ENCODE measurements at regions not wholly inside any gene's neighbourhood (a gene's known extent, or its start where the extent isn't known, plus 50 kb on each side); places are given as distances from the start of the nearest gene placed in this dataset.

DNA sequence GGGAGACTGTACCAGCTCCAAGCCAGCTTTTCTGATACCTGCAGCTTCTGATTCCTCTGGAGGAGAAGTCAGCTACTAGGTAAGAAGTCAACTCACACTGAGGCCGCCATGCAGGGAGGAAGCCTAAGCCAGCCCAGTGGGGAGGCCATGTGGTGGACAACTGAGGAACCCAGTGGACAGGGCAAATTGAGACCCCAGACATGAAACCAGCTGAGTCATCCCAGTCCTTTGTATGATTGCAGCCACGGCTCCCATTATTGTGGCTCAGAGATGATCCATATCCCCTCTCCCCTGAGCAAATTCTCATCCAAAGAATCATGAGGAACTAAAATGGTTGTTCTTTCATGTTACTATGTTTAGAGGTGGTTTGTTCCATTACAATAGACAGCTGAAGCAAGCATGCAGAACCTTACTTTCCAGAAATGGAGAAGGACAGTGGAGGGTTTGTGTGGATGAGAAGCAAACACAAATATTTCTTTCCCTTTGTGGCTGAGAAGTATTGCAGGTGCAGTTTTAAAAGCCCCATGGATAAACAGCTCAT, 1147.3 kb upstream of the TMEM132C start:
- TF ChIP-seq, protein P1, sequence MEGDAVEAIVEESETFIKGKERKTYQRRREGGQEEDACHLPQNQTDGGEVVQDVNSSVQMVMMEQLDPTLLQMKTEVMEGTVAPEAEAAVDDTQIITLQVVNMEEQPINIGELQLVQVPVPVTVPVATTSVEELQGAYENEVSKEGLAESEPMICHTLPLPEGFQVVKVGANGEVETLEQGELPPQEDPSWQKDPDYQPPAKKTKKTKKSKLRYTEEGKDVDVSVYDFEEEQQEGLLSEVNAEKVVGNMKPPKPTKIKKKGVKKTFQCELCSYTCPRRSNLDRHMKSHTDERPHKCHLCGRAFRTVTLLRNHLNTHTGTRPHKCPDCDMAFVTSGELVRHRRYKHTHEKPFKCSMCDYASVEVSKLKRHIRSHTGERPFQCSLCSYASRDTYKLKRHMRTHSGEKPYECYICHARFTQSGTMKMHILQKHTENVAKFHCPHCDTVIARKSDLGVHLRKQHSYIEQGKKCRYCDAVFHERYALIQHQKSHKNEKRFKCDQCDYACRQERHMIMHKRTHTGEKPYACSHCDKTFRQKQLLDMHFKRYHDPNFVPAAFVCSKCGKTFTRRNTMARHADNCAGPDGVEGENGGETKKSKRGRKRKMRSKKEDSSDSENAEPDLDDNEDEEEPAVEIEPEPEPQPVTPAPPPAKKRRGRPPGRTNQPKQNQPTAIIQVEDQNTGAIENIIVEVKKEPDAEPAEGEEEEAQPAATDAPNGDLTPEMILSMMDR (IDR thresholded peaks at IDR 0.05; ENCODE audit: extremely low read depth in 1 of 2, insufficient read depth in 1 of 2, low read depth in 1 of 2, low read length in 2 of 2), result no peak
- TF ChIP-seq JUN (IDR thresholded peaks at IDR 0.05; ENCODE audit: borderline replicate concordance, insufficient read depth, insufficient read length, low read depth) (no peak), POLR2AphosphoS5 (IDR thresholded peaks at IDR 0.05; ENCODE audit: insufficient read depth, low read depth, low read length) (no peak), POLR2A (IDR thresholded peaks at IDR 0.05; ENCODE audit: low read depth, low read length) (no peak)
- TF ChIP-seq, protein P2, sequence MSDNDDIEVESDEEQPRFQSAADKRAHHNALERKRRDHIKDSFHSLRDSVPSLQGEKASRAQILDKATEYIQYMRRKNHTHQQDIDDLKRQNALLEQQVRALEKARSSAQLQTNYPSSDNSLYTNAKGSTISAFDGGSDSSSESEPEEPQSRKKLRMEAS (IDR thresholded peaks at IDR 0.05; ENCODE audit: insufficient read depth, insufficient read length), result no peak

Measured in endothelial cell of umbilical vein (primary cell).